ENCODE measurements at regions not wholly inside any gene's neighbourhood (a gene's known extent, or its start where the extent isn't known, plus 50 kb on each side); places are given as distances from the start of the nearest gene placed in this dataset.

DNA sequence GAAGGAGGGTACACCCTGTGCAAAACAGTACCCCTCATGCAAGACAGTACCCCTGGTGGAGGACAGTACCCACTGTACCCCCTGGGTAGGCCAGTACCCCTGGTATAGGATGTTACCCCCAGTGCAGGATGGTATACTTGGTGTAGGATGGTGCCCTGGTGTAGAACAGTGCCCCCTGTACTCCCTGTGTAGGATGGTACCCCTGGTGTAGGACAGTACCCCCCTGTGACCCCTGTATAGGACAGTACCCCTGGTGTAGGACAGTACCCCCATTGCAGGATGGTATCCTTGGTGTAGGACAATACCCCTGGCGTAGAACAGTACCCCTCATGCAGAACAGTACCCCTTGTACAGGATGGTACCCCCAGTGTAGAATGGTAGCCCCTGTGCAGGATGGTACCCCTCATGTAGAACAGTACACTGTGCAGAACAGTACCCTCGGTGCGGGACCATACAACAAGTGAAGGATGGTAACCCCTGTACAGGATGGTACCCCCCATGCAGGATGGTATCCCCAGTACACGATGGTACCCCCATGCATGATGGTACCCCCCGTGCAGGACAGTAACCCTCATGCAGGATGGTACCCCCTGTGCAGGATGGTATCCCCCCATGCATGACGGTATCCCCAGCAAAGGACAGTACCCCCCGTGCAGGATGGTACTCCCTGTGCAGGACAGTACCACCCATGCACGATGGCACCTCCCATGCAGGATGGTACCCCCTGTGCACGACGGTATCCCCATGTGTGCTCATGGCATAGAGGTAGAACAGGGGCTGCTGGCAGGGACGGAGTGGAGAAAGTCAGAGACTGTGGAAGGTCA lies 248.0 kb downstream of the DCDC2C start:
- in situ Hi-C loops (cut with MboI; ENCODE audit: low sequenced_read_pairs) = no loop called here
- no peaks in the 10 kb centered on the region for H3K9me3 ChIP-seq
- DNase-seq (ENCODE audit: low spot score in 2 of 2) = no peak
- H3K36me3 ChIP-seq (replicated peaks) = no peaks in the 10 kb centered on the region
- H3K4me1 ChIP-seq = no peaks in the 10 kb centered on the region
- no peak overlapping the region for H3K4me3 ChIP-seq
- H3K27me3 ChIP-seq (ENCODE audit: low read depth) = 0 out of 2 replicates have a peak, but pooled peaks cover 2% of the 10 kb centered on the region

DNA sequence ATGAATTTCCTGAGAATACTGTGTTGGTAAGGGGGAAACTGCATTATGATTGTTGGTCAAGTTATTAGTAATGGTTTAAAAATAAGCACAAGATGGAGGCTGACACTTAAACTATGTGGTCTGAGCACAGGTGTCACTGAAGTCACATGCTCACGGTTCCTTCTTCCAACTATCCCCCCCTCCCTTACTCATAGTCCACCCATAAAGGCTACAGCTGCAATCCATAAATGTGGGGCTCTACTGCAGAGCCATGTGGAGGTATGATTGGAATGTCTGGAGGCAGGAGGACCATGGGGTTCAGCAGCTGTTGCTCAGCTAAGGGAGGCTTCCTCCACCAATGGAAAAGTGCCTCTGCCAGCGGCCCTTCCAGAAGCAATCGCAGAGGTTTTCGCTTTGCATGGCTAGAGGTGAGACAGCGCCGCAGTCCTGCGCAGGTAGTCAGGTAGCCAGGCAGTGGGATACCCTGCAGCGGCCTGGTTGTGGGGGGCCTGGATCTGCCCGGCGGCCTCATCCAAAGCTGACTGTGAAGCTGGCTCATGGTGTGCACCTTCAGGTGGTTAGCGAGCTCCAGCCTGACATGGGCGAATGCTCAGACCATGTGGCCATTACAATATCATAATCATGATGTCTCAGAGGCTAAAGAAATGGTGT lies 249.6 kb downstream of the DCDC2C start:
- Histone ChIP-seq H3K4me1 (no peaks in the 10 kb centered on the region), H3K9me3 (no peaks in the 10 kb centered on the region)

DNA sequence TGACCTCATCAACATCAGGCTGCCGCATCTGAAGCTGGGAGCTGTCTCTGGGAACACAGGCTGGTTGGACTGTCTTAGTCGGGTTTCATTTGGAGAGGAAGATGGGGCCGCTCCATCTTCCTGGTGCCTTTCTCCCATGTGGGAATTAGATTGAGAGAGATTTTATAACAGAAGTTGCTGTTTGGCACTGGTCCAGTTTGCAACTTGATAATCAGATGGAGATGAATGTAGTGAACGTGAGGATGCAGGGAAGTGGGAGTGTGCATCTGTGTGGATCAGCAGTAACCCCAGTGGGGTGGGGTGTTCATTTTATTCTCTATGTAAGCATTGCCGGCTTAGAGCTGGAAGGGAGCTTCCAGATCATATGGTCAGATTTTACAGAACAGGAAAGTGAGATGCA lies 250.9 kb downstream of the DCDC2C start:
- Histone ChIP-seq H3K36me3 (replicated peaks) (no peaks in the 10 kb centered on the region), H3K27me3 (ENCODE audit: low read depth) (0 out of 2 replicates have a peak, but pooled peaks cover 2% of the 10 kb centered on the region), H3K4me1 (no peaks in the 10 kb centered on the region), H3K9me3 (no peaks in the 10 kb centered on the region), H3K4me3 (no peak overlapping the region)
- DNase-seq (ENCODE audit: low spot score in 2 of 2) = no peak
- in situ Hi-C loops (cut with MboI; ENCODE audit: low sequenced_read_pairs) = no loop called here

More for the DNA sequence above, 249.6 kb downstream of the DCDC2C start:
- Histone ChIP-seq H3K4me3 (no peak overlapping the region), H3K36me3 (replicated peaks) (no peaks in the 10 kb centered on the region), H3K27me3 (ENCODE audit: low read depth) (0 out of 2 replicates have a peak, but pooled peaks cover 2% of the 10 kb centered on the region)
- no peak for DNase-seq (ENCODE audit: low spot score in 2 of 2)
- in situ Hi-C loops (cut with MboI; ENCODE audit: low sequenced_read_pairs) = no loop called here

DNA sequence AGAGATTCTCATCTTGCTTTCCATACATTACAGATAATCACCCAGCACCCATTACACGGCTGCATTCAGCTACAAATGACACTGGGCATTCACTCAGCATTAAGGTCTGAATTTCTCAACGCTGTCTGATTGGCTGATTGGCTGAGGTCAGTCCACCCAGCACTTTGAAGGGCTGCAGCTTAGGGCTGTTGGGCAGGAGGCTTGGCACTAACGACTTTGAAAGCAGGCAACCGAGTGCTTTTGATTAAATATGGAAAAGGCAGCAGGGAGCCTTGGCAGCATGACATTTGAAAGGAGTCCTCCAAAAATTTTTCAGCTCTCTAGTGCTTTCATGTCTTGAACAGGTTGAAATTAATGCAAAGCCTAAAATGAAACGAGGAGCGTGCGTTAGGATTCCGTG lies 253.0 kb downstream of the DCDC2C start:
- H3K27me3 ChIP-seq (ENCODE audit: low read depth) = 0 out of 2 replicates have a peak, but pooled peaks cover 2% of the 10 kb centered on the region

DNA sequence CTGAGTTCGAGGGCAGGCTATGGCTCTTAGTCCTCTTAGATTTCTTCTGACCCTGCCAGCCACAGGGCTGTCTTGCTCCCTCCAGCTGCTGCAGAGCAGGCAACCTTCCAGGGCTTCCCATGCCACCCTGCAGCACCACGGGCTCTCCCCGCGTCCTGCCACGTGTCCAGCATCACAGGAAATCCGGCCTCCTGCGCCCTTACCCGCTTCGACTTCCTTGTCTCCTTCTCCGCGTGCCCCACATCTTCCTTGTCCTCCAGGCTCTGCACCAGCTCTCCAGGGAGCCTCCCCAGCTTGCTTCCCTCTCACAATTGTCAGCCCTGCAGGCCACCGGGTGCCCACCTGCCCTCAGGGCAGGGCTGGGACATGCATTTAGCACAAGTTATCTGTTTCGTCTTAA lies 253.5 kb downstream of the DCDC2C start:
- Histone ChIP-seq H3K36me3 (replicated peaks) (no peaks in the 10 kb centered on the region), H3K27me3 (ENCODE audit: low read depth) (0 out of 2 replicates have a peak, but pooled peaks cover 2% of the 10 kb centered on the region), H3K4me1 (no peaks in the 10 kb centered on the region), H3K9me3 (no peaks in the 10 kb centered on the region), H3K4me3 (no peak overlapping the region)
- DNase-seq (ENCODE audit: low spot score in 2 of 2) = no peak
- in situ Hi-C loops (cut with MboI; ENCODE audit: low sequenced_read_pairs) = no loop called here

More for the DNA sequence above, 253.0 kb downstream of the DCDC2C start:
- in situ Hi-C loops (cut with MboI; ENCODE audit: low sequenced_read_pairs) = no loop called here
- Histone ChIP-seq H3K36me3 (replicated peaks) (no peaks in the 10 kb centered on the region), H3K4me1 (no peaks in the 10 kb centered on the region), H3K4me3 (no peak overlapping the region), H3K9me3 (no peaks in the 10 kb centered on the region)
- DNase-seq (ENCODE audit: low spot score in 2 of 2) = no peak

DNA sequence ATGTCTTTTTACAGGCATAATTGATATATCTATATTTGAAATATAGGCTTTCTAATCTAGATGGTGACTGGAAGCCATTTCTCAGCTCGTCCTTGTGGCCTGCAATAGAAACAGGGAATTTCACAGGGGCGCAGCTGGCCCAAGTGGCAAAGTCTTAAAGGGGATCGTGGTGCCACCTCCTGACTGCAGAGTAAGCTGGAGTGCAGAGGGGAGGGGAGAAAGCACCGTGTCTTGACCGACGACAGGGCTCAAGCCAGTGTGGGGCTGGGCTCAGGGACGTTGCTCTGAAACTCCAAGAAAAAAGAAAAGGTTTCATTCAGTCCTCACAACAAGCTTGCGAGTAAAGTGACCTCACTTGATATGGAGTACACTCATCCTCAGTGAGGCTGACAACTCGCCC lies 255.1 kb downstream of the DCDC2C start:
- no peaks in the 10 kb centered on the region for H3K9me3 ChIP-seq
- 0 out of 2 replicates have a peak, but pooled peaks cover 2% of the 10 kb centered on the region for H3K27me3 ChIP-seq (ENCODE audit: low read depth)
- no peaks in the 10 kb centered on the region for H3K4me1 ChIP-seq
- in situ Hi-C loops (cut with MboI; ENCODE audit: low sequenced_read_pairs) = no loop called here
- no peak overlapping the region for H3K4me3 ChIP-seq
- no peaks in the 10 kb centered on the region for H3K36me3 ChIP-seq (replicated peaks)
- DNase-seq (ENCODE audit: low spot score in 2 of 2) = no peak

DNA sequence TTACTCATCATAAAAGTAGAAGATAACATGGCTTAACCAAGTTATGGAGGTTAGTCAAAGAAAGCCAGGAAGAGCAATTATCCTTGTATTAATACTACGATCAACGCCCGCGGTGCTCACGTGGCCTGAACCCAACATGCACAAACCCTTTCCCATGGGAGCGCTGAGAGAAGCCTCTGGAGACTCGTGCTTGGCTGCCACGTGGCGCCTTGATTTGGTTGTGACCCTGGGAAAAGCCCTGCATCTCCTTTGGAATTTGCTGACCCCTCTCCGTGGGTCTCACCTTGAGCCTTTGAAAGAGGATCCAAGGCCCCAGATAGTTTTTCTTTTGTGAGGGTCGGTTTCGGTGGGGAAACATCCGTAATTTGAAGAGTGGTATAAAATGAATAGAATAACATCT lies 255.6 kb downstream of the DCDC2C start:
- DNase-seq (ENCODE audit: low spot score in 2 of 2) = no peak
- Histone ChIP-seq H3K9me3 (no peaks in the 10 kb centered on the region), H3K4me1 (no peaks in the 10 kb centered on the region), H3K36me3 (replicated peaks) (no peaks in the 10 kb centered on the region), H3K27me3 (ENCODE audit: low read depth) (0 out of 2 replicates have a peak, but pooled peaks cover 2% of the 10 kb centered on the region), H3K4me3 (no peak overlapping the region)
- in situ Hi-C loops (cut with MboI; ENCODE audit: low sequenced_read_pairs) = no loop called here

DNA sequence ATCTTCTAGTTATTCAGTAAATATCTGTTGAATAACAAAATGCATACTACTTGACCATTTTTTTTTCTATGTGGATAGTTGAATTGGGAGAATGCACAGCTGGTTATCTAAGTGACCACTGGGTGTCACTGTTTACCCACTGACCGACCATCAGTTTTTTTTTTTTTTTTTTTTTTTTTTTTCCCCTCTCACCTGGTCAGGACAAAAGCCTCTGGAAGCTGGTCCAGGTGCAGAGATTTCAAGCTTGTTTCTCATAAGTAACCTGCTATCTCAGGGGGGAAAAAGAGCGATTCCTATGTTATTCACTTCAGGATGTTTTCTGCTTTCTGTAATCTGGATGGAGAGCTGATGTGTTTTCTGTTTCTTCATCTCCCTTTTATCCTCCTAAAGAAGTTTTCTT lies 256.0 kb downstream of the DCDC2C start:
- no peak overlapping the region for H3K4me3 ChIP-seq
- no peaks in the 10 kb centered on the region for H3K36me3 ChIP-seq (replicated peaks)
- H3K27me3 ChIP-seq (ENCODE audit: low read depth) = 0 out of 2 replicates have a peak, but pooled peaks cover 2% of the 10 kb centered on the region
- in situ Hi-C loops (cut with MboI; ENCODE audit: low sequenced_read_pairs) = no loop called here
- DNase-seq (ENCODE audit: low spot score in 2 of 2) = peak in 1 of 2 experiments; percentile 9
- no peaks in the 10 kb centered on the region for H3K4me1 ChIP-seq
- no peaks in the 10 kb centered on the region for H3K9me3 ChIP-seq

DNA sequence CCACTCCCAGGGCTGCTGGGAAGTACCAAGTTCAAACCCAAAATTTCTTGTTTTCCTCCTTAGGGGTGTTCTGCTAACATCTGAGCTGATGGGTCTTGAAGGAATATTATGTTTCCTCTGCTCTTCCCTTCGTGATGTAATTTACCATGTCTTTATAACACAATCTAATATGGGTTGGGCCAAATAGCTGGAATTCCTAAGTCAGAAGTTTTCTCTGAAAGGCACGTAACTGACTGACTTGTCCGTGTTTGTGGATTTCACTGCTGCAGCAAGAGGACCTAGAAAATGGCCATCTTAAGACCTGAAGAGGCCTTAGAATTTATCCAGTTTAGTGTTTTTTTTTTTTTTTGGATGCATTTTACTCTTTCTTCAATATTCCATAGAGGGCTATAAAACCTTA lies 256.7 kb downstream of the DCDC2C start:
- Histone ChIP-seq H3K36me3 (replicated peaks) (no peaks in the 10 kb centered on the region), H3K4me1 (no peaks in the 10 kb centered on the region), H3K27me3 (ENCODE audit: low read depth) (0 out of 2 replicates have a peak, but pooled peaks cover 2% of the 10 kb centered on the region), H3K9me3 (no peaks in the 10 kb centered on the region), H3K4me3 (no peak overlapping the region)
- no peak for DNase-seq (ENCODE audit: low spot score in 2 of 2)
- in situ Hi-C loops (cut with MboI; ENCODE audit: low sequenced_read_pairs) = no loop called here

DNA sequence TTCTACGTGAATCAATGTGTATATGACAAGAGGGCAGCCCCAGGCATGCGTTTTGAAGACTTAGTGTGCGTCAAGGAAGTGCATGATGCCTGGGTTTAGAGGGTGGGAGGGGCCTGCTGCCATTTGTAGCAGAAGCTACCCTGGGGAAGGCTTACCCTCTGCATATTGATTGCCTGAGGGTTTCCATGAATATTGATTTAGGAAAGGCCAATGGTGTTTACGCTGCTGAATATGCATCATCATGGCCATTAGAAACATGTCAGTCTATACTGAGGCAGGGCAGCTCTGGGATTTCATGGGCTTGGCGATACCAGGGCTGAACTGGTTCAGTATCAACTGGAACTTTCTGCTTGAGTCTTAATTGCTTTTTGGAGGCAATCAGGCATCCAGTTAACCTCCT lies 259.3 kb downstream of the DCDC2C start:
- Histone ChIP-seq H3K36me3 (replicated peaks) (no peaks in the 10 kb centered on the region), H3K9me3 (no peaks in the 10 kb centered on the region), H3K27me3 (ENCODE audit: low read depth) (no peaks in the 10 kb centered on the region), H3K4me1 (no peaks in the 10 kb centered on the region), H3K4me3 (no peak overlapping the region)
- DNase-seq (ENCODE audit: low spot score in 2 of 2) = no peak
- in situ Hi-C loops (cut with MboI; ENCODE audit: low sequenced_read_pairs) = no loop called here

DNA sequence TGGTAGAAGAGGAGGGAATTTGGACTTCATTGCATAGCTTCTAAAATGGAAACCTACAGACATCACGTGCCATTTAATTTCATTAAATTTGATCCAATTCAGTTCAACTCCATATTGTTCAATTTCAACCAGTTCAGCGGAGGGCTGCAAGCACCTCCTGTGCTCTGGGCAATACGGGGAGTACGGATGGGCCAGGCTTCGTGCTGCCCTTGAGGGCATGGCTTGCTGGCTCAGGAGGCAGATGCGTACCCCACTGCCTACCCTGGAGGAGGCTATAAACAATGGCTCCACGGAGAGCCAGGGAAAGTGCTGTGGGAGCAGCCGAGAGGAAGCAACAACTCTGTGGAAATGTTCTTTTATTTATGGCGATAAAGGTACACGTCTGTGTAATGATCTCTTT lies 261.8 kb downstream of the DCDC2C start:
- no peak overlapping the region for H3K4me3 ChIP-seq
- no peaks in the 10 kb centered on the region for H3K4me1 ChIP-seq
- H3K27me3 ChIP-seq (ENCODE audit: low read depth) = no peaks in the 10 kb centered on the region
- no peaks in the 10 kb centered on the region for H3K36me3 ChIP-seq (replicated peaks)
- no peak for DNase-seq (ENCODE audit: low spot score in 2 of 2)
- no peaks in the 10 kb centered on the region for H3K9me3 ChIP-seq
- in situ Hi-C loops (cut with MboI; ENCODE audit: low sequenced_read_pairs) = no loop called here

DNA sequence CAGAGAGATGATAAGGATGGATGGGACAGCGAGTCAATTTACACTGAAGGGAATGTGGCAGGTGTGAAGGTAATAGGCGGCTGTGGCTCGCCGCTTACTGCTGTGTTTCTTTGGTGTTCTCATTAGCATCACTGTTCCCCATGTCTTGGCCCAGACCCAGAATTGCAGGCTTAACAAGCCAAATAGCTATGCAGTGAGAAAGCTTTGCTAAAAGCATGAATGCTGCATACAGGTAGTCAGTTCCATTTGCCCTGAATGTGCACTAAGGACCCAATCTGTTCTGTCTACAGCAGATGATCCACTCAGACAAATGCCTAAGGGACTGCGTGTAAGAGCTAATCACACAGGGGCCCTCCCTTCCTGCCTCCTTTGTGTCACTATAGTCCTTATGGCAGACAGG lies 262.6 kb downstream of the DCDC2C start:
- DNase-seq (ENCODE audit: low spot score in 2 of 2) = no peak
- no peaks in the 10 kb centered on the region for H3K36me3 ChIP-seq (replicated peaks)
- no peaks in the 10 kb centered on the region for H3K4me1 ChIP-seq
- H3K4me3 ChIP-seq = no peak overlapping the region
- in situ Hi-C loops (cut with MboI; ENCODE audit: low sequenced_read_pairs) = no loop called here
- H3K27me3 ChIP-seq (ENCODE audit: low read depth) = no peaks in the 10 kb centered on the region
- no peaks in the 10 kb centered on the region for H3K9me3 ChIP-seq

DNA sequence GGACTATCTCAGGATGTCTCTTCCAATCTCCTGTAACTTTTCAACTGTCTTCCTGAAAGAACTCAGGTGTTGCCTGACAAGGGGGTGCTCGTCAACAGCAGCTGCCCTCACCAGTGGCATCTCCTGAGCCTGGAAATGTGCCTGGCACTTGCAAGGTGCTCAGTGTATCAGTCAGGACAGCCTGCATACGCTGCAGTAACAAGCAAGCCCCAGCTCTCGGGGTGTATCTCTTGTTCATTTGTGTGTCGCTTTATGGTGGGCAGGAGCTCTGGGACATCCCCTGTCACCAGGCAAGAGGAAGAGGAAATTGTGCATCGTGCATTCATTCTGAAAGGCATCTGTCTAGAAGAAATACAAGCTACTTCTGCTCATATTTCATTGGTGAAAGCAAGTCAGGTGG lies 263.1 kb downstream of the DCDC2C start:
- in situ Hi-C loops (cut with MboI; ENCODE audit: low sequenced_read_pairs) = no loop called here
- no peaks in the 10 kb centered on the region for H3K36me3 ChIP-seq (replicated peaks)
- no peaks in the 10 kb centered on the region for H3K27me3 ChIP-seq (ENCODE audit: low read depth)
- no peak for DNase-seq (ENCODE audit: low spot score in 2 of 2)
- H3K4me1 ChIP-seq = no peaks in the 10 kb centered on the region
- no peak overlapping the region for H3K4me3 ChIP-seq
- no peaks in the 10 kb centered on the region; the same call in 1 of the 2 replicates for H3K9me3 ChIP-seq

DNA sequence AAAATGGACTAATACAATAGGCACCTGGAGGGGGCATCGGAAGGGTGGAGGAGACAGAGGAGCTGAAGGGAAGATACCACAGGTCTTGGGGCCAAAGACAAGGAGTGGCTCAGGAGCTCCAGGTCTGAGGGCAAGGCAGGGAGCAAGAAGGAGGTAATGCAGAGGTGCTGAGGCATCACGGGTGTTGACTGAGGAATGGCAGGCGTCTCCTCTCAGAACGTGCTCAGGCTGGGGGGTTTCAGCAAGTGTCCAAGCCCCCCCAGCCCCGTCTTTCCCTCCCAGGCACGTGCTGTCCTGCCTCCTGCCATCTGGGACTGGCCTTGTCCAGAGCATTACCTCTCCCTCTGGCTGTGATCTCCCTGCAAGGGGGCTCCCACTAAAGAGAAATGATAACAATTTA lies 265.4 kb downstream of the DCDC2C start:
- no peaks in the 10 kb centered on the region; the same call in 1 of the 2 replicates for H3K9me3 ChIP-seq
- H3K36me3 ChIP-seq (replicated peaks) = no peaks in the 10 kb centered on the region
- H3K27me3 ChIP-seq (ENCODE audit: low read depth) = no peaks in the 10 kb centered on the region
- H3K4me1 ChIP-seq = no peaks in the 10 kb centered on the region
- no peak overlapping the region for H3K4me3 ChIP-seq
- DNase-seq (ENCODE audit: low spot score in 2 of 2) = no peak
- in situ Hi-C loops (cut with MboI; ENCODE audit: low sequenced_read_pairs) = no loop called here
